GM19438 (cell line): ENCODE measurements at regions not wholly inside any gene's neighbourhood (a gene's known extent, or its start where the extent isn't known, plus 50 kb on each side); places are given as distances from the start of the nearest gene placed in this dataset.
"Not testable (repeated sequence)": the region's sequence is repeated elsewhere in the genome, so short reads cannot be mapped to it uniquely, and the experiment has no call there.

Experiments used
- ATAC-seq: cut with Tn5 transposase; IDR thresholded peaks from one replicate; pipeline ENCODE4 v1.9.1; 2021; ENCODE audit warnings: low read depth; ENCODE audit not compliant: unreplicated experiment

DNA sequence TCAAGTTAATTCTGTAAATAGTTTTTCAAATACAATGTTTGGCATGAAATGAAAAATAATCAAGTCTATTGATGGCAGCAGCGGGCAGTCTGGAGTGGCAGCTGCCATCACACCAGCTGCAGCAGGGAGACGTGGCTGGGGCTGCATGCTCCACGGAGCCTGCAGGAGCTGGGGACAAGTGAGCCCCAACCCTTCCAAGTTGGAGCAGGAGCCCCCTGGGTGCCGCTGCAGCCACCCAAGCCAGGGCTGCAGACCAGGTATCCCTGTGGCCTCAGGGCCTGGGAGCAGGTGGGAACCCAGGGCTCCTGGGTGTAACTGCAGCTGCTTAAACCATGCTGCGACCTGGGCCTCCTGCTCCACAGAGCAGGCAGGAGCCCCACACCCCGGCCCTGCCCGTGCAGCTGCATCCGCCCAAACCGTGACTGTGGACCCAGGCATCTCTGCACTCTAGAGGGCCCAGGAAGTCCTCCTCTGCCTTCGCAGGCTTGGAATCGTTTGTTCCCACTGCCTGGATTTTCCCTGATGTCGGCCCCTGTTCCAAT is 257.4 kb downstream of the PLOD2 start:
- ATAC-seq, result no peak

DNA sequence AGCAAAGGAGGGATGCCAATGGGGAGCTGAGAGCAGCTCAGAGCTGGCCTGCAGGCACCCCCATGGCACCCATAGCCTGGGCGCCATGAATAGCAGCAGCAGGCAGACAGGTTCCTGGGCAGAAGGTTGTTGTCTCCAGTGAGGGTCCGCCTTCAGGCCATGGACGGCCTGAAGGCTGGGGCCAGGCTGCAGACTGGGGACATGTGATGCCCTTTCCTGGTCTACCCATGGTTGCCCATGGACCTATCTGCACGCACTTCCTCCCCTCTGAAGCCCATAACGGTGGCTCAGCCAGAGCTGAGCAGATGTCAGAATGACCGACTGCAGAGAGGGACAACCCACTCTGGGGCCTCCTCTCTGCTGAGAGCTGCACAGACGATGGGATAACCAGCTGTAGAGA is 256.8 kb downstream of the PLOD2 start:
- no peak for ATAC-seq

DNA sequence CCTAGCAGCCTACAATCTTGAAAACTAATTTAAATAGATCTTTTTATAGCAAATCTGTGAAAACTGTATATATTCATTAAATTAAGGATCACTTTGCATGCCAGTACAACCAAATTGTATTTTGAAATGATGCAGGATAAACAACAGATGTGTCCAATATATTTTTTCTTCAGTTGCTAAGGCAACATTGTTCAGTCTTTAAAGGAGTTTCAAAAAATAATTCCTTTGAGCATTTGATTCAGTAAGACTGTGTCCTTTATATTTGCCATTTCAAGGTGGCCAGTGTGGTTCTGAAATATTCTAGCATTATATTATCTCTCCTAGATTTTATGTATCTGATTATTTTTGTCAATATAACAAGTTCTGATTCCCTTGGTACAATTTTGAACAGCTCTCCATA is 254.7 kb downstream of the PLOD2 start:
- no peak for ATAC-seq

DNA sequence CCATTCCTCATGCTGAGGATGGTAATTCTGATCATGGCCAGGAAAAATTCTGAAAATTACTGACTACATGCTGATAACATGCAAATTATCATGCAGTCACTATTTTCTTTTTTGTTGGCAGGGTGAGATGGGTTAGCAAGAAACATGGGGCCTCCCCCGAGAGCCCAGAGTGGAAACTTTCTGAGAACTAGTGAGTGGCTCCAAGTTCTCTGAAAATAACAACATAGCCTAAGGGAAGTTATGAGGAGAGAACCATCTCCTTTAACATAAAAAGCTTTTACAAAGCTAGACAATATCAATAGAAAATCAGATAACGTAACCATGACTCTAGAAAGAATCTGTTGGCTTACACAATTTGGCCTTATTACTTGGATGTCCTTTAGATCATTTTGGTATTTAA is 254.2 kb downstream of the PLOD2 start:
- ATAC-seq, result no peak

DNA sequence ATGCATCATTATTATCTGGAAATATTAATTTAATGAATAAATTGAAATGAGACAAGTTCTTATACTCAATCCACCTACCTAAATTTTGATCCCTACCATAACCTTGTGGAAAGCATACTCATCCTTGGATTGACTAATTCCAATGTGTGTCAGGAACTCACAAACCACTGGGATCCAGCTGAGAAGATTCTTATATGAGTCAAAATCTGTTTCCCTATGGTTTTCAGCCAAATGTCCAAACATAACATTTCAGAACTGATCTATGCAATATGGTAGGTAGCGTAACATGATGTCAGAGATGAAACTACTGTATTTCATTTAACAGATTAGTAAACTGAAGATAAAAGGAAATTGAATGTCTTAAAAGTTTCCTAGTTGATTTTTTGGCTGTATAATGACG is 250.0 kb downstream of the PLOD2 start:
- no peak for ATAC-seq

DNA sequence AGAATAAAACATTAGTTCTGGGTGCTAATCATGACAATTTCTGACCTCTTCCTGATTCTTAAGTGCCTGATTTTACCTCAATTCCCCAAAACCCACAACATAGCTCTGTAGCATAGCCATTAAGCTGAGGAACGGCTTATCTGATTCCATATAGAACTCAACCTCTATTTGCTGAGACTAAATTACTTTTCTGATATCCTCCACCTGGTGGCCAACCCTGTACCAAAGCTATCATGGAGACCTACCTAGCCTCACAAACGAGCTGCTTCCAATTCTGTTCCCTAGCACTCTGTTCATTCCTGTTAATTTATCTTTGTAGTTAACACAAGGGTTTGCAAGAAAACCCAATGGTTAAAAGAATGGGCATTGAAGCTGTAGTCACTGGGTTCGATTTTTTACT is 245.2 kb downstream of the PLOD2 start:
- ATAC-seq, result no peak

DNA sequence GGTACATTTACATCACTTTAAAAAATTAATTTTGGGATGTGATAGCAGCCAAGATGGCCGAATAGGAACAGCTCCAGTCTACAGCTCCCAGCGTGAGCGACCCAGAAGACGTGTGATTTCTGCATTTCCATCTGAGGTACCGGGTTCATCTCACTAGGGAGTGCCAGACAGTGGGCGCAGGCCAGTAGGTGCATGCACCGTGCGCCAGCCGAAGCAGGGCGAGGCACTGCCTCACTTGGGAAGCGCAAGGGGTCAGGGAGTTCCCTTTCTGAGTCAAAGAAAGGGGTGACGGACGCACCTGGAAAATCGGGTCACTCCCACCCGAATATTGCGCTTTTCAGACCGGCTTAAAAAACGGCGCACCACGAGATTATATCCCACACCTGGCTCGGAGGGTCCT is 233.2 kb downstream of the PLOD2 start:
- ATAC-seq, result not testable (repeated sequence)

DNA sequence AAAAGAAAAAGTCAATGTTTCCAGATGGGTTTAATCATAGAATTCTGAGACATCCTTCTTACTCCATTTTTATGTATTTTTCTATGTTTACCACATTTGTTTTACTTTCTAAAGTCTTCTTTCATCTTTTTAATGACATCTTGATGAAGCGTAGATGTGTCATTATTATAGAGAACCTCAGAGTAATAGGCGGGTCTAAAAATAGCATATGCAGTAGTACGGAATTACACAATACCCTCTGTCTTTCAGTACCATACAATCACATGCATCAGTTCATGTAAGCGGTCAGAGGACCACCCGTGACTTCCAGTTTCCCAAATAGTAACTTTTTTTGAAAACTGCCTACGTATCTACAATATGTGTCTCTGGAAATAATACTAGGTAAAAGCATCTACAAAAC is 224.0 kb downstream of the PLOD2 start:
- no peak for ATAC-seq

DNA sequence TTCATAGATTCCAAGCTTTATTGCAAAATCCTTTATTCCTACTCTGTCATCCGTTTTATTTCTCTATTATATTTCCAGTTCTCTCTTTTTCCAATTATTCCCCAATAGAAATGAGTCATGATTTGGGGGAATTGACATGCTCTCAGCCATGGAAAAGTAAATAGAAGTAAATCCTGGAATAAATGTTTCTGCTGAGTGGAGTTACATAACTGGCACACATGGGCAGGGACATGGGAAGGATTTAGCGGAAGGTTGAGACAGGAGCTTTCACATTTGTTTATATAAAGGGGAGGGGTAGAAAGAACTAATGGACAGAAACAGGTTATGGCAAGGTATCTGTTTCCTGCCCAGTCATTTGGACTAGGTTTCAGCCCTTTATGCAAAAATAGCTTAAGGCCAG is 221.6 kb downstream of the PLOD2 start:
- no peak for ATAC-seq

DNA sequence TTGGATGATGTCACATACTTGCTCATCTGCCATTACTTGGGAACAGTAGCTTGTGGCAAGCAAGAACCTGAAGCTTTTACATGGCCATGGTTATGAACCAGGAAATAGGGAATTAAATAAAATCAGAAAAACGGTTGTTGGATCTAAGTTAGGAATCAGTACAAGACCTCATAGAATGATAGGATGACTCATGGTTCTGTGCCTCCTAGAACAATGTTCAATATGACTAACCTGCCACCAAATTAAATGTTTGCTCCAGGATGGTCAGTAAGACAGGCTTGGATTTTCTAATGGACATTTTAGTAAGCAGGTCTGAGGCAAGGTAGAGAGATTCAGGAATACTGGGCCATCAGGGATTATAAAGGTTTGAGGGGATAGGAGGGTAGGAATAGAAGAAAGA is 218.9 kb downstream of the PLOD2 start:
- ATAC-seq, result no peak

DNA sequence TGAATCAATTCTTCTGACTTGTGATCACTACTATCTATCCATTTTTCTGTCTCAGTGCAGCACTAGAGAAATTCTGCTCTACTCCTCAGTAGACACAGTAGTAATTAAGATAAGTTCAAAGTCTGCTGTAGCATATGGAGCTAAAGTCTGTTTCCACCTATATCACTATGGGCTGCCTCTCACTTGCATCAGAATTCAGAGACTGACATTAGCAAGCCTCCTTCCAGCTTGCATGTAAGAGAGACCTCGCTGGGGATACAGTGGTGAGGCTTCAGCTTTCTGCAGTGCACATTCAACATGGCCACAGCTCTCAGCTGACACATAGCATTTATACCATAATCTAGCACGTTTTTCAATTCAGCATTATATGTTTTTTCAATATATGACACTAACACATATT is 217.0 kb downstream of the PLOD2 start:
- ATAC-seq, result no peak

DNA sequence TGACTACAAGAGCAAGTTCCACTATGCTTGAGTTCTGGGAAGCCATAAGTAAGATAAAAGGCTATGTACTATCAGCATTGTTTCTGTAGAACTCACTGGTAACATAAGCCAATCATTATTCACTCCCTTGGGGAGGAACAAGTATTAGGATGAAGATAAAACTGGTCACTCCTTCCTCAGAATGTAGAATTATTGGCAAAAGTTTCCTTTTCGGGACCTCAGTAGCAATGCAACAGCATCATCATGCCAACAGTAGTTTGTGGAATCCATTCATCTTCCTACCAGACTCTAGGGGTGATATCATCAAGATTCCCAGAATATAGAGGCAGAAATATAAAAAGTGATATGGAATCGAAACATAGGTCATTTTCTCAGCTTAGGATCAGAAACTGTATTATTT is 209.5 kb downstream of the PLOD2 start:
- ATAC-seq, result no peak

DNA sequence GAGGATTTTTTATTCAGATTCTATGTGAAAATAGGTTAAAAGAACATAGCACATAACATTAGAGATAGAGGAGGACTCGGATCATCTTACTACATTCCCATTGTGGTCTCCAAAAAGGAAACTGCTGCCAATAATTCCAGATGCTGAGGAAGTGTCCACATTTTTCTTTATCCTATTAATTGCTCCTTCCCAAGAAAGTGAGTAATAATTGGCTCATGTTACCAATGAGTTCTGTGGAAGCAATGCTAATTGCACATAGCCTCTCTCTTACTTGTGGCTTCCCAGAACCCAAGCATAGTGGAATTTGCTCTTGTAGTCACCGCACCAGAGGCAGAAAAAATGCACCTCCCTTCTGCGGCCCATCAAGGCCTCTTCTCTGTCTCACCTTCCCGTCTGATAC is 208.4 kb downstream of the PLOD2 start:
- ATAC-seq, result no peak

DNA sequence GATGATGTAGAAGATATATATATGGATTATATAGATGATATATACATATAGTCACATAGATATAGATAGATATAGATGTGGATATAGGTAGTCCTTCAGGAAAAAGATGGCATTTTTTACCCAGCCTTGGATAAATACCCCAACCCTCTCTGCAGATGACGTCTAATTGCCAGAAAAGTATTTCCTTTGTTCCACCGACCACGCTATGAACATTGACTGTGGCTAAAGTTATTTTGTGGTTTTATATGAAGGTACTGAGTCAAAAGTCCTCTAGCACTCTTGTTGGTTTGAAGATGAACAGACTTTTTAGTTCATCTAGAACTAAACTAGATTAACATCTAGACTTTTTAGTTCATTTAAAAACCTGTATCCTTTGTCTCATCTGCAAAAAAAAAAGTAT is 207.7 kb downstream of the PLOD2 start:
- no peak for ATAC-seq

DNA sequence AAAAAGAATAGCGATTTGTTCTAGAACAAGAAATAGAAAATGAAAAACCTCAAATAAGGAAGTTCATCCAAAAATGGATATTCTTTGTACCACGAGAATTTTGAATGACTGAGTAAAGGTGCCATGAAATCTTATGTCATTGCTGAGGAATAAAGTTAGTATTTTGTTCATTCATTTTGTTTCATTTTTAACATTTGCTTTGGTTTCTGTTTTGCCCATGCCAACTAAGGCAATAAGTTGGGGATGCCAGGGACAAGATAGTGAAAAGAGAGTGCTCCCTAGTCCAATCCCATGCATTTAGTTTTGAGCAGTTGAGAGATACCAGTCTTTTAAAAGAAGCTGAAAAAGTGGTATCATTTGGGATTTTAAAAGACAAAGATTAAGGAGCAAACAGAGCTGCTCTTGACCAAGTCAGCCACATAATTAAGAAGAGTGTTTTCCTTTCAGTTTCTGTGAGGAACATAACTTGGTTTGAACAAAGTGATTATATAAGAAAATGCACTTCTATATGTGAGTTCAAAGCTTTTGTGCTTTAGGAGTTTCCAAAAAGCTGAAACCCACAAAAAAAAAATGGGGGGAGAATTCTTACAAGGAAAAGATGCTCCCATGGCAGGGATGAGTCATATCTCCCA is 201.4 kb downstream of the PLOD2 start:
- ATAC-seq, result no peak

DNA sequence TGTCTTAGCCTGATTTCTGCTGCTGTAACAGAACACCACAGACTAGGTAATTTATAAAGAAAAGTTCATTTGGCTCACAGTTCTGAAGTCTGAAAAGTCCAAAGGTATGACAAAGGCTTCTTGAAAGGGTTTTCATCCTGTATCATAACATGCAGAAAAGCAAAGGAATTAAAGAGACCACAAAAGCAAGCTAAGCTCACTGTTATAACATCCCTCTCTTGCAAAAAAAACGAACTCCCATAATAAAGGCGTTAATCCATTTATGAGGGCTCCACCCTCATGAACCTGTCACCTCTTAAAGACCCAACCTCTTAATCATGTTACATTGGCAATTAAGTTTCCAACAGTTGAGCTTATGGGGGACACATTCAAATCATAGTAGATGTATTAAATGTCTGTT is 197.9 kb downstream of the PLOD2 start:
- ATAC-seq, result no peak

DNA sequence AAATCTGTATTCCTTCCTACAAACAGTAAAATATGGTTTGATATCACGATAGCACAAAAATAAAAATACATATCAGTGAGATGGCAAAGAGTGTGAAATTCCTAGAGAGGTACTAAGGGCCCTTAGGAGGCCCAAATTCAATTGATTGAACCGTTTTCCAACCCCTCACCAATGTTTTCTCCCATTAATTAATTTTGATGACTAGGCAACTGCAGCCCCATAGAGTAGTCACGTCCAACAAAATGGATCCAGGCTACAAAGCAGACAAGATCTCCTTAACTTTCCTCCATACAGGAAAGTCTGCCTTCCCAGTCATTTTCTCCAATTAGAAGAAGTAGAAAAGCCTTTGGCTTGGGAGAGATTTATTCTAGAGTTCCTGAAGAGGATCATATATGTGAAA is 193.9 kb downstream of the PLOD2 start:
- ATAC-seq, result no peak

DNA sequence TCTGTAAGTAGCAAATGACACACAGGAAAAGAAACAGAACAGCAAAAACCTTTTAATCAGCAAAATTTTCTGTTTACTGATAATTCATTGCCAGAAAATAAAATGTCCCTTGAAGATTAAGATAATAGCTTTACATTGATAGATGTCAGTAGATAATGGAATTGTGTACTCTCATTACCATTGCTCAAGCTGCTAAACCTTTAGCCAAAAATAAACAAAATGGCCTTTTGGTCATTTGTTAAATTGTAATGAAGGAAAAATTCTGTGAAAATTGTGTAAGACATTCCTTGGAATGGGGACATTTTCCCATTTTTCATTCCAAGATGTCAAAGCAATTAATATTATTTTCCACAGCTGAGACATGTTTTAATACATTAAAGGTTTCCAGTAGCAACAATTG is 189.8 kb downstream of the PLOD2 start:
- no peak for ATAC-seq

DNA sequence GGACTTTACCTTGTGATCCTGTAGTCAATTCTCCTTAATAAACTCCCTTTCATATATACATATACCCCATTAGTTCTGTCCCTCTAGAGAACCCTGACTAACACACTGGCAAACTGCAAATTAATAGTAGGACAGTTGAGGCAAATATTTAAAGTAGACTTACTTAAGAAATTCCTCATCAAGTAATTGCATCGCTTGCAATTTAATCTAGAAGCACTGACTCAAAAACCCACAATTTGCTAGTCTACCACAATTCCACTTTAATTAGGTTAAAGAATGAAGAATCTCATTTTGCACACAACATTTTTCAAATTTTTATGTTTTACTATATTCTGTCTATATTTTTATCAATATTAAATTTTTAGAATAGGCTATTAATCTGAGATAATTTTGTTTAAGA is 188.1 kb downstream of the PLOD2 start:
- no peak for ATAC-seq

DNA sequence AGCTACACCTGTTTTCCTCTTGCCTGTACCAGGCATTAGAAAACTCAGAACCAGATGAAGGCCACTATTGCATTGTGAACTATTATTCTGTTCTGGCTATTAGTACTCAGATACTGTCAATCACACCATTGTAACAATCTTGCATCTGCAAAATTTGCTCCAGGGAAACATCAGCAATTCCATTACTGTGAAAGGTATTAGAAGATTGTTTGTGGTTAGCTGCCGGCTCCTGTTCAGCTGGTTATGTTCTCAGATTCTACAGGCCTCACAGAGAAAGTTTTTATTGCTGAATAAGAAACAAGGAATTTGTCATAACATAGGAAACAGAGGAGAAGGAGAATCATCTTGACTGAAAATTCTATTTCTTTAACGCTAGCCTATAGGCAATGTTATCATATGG is 179.9 kb downstream of the PLOD2 start:
- ATAC-seq, result no peak

DNA sequence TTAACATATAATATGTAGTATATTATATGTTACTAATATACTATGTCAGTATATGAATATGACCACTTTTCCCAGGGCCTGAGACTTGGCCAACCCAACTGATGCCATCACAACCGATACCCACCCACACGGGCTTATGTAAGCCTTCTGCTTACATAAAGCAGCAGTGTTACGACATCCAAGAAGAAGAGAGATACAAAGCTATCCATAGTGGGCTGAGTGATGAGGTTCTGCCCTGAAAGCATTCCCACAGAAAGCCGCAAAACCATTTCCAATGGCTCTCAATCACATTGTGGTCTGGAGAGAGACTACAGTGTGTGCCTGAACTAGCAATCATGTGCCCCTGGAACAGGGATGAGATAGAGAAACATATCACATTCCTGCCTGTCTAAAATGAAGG is 177.9 kb downstream of the PLOD2 start:
- no peak for ATAC-seq
